Spleen (tissue), 7 donors: ENCODE measurements at regions not wholly inside any gene's neighbourhood (a gene's known extent, or its start where the extent isn't known, plus 50 kb on each side); places are given as distances from the start of the nearest gene placed in this dataset.

ENCODE experiments used
- CTCF ChIP-seq, 11 experiments: fragments of 200-600 bp in 7 of 11; fragments of 450-650 bp in 4 of 11; sonication (generic) in 4 of 11; IDR thresholded peaks in 8 of 11; conservative IDR thresholded peaks in 3 of 11; 1 replicate in 7 of 11; 2 replicates in 4 of 11; pipeline versions ENCODE4 v1.4.0 to v1.8.0; 2016 to 2021; ENCODE audit warnings: antibody characterized with exemption in 11 of 11, inconsistent platforms in 4 of 11, mild to moderate bottlenecking in 1 of 11
- POLR2AphosphoS5 ChIP-seq, 3 donors: sonication (generic); formaldehyde crosslinking; IDR thresholded peaks; one replicate each; pipeline ENCODE4 v1.5.1; 2017; ENCODE audit warnings: antibody characterized with exemption in 3 of 3
- donor health status: DM: no; HTN: no; CAD: no; lungs with moderate emphysema.
- donor health status: DM: no; HTN: no; CAD: no.
- donor health status: DM: no; HTN: no; CAD: no.

DNA sequence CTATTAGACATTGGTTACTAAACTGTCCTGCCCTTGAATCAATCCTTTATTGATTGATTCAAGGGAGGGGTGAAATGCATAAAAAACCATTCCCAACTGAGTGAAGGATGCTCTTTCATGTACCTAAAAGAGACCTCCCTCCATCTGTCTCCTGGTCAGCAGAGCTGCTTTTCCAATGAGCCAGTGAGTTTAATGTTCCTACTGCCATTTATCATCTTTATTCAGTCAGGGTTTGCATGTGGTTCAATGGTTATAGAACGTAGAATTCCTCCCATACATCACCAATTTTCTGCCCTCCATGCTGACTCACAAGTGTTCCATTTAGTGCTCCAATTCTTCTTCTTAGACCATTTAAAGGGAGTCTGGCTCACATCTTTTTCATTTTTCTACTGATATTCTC, 199.1 kb upstream of the PCSK5 start:
- TF ChIP-seq POLR2AphosphoS5 (IDR thresholded peaks at IDR 0.05) = no peak
- TF ChIP-seq CTCF (IDR thresholded peaks at IDR 0.05 in 8 of 11, conservative IDR thresholded peaks at IDR 0.05 in 3 of 11) = no peak
